HG02973 (cell line): ENCODE measurements at regions not wholly inside any gene's neighbourhood (a gene's known extent, or its start where the extent isn't known, plus 50 kb on each side); places are given as distances from the start of the nearest gene placed in this dataset.

Experiments used
- ATAC-seq: cut with Tn5 transposase; IDR thresholded peaks from one replicate; pipeline ENCODE4 v1.9.1; 2021; ENCODE audit warnings: moderate library complexity; ENCODE audit not compliant: unreplicated experiment

DNA sequence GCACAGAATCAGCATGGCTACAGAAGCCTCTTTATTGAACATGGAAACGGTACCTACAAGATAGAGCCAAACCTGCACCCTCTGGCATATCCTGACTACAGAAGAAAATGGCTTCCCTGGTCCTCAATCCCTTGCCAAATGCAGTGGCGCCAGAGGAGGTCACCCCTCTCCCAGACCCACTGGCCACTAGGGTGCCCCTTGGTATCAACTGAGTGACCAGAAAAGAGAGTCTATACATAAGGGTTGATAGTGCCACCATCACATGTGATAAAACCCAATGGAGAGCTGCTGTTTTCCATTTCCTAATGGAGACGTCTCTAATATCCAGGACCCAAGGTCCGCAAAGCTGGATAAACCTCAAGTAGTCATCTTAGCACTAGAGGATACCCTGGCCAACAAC is 52.7 kb upstream of the ALK start:
- no peak for ATAC-seq

DNA sequence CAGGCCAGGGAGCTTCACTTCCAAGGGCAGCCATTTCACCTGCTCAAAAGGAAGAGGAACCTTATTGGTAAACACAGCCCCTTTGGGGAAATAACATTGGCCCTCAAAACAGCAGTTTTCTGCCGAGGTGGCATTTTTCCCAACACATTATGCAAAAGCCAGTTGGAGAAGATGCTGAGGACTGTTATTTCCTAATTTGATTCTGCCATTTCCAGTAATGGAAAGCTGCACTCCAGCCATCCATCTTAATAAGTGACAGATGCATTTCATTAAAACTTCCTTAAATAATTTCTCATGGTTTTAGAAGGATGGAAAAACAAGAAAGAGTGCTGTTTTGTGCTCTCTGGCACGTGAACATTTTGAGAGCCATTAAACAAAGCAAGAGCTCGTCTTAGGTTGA is 55.9 kb upstream of the ALK start:
- no peak for ATAC-seq

DNA sequence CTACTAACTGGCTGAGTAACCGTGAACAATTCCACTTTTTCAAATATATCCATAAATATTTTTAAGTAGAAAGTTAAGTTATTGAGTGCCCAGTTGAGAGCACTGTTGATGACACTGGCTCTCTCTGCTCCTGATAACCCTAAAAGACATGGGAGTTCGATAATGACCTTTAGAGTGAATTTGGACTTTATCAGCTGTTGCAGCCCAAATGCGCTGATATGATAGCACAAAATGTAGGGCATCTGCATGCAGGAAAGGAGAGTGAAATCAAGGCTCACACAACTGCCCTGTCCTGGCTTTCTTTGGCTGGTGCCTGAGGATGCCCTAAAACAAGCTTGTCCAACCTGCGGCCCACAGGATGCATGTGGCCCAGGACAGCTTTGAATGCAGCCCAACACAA is 60.0 kb upstream of the ALK start:
- no peak for ATAC-seq

DNA sequence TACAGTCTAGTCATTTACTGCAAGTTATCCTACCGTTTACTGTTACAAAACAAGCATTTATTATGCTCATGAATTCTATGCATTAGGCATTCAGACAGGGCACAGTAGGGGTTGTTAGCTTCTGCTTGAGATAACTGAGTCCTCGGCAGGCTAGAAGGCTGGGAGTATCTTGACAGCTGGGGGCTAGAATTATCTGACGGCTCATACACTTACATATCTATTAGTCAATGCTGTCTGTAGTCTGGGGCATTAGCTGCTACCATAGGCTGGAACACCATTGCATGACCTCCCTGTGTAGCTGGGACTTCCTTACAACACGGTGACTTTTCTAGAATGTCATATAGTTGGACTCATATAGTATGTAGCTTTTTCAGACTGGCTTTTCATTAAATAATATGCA is 61.9 kb upstream of the ALK start:
- no peak for ATAC-seq

DNA sequence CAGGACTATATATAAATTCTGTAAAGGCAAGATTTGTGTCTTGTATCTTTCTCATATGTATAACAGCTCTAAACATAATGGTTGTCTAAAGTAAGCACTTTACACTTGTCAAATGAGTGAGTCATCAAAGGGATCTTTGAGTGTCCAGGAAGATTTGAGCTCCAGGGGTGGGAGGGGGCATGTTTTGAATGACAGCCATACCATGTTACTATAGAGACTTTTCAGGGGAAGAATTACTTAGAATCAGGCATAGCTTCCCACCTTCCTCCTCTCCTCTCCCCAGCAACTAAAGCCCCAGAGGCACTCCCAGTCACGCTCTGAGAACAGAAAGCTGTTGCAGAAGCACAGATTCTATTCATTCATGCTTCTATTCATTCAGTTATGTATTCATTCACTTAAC is 65.8 kb upstream of the ALK start:
- ATAC-seq: no peak

DNA sequence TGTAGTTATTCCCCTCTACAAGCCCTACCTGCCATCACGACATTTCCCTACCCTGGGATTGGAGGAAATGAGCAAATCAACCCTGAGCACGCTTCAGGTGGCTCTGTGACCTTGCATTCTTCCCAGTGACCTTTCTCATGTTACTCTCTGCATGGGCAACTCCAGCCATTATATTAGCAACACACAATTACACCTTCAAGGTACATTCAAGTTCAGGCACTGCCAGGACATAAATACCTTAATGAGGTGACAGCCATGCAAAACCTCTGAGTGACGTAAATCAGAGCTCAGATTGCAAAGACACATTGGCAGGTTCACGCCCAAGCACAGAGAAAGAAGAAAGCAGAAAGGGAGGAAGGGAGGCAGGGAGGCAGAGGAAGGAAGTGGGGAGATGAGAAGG is 68.7 kb upstream of the ALK start:
- ATAC-seq: no peak

DNA sequence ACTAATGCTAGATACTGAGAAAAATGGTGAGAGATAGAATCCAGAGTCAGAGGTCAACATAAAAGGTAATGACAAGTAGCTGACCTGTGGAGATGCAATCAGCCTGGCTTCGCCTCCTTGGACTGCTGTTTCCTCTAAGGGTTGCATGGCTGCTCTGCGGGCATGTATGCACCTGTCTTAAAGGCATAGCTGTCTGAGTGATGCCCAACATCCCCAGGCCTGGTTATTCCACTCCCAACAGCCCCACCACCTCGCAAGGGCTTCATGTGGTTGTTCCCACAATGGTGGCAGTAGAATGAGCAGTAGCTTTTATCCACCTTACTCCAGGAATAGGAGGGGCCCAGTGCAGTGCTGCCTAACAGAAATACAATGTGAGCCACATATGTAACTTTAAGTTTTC is 69.7 kb upstream of the ALK start:
- no peak for ATAC-seq

DNA sequence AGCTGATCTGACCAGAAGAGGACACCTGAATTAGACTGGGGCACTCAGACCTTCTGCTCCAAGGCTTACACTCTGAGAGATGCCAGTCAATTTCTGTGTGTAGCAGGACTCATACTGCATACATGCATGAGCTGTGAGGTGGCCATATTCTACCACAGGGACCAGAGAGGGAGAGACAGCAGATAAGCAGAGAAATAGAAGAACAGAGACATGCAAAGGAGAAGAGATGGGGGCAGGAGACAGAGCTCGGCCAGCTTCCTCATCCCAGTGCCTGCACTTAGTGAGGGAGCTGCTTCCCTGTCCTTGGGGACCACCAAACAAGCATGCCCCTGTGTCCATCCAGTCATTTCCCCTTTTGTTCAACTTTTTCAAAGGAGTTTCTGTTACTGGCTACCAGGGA is 73.9 kb upstream of the ALK start:
- ATAC-seq: no peak

DNA sequence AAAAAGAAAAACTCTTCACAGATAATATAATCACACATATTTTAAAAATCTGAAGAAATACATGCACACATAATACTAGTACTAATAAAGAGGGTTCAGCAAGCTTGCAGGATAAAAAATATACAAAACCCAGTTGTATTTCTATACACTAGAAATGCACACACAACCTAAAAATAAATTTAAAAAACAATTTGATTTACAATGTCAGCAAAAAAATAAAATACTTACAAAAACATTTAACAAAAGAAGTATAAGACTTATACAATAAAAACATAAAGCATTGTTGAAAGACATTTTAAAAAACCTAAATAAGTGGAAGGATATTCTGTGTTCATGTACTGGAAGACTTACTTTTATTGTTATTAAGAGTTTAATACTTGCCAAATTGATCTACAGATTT is 81.7 kb upstream of the ALK start:
- no peak for ATAC-seq

DNA sequence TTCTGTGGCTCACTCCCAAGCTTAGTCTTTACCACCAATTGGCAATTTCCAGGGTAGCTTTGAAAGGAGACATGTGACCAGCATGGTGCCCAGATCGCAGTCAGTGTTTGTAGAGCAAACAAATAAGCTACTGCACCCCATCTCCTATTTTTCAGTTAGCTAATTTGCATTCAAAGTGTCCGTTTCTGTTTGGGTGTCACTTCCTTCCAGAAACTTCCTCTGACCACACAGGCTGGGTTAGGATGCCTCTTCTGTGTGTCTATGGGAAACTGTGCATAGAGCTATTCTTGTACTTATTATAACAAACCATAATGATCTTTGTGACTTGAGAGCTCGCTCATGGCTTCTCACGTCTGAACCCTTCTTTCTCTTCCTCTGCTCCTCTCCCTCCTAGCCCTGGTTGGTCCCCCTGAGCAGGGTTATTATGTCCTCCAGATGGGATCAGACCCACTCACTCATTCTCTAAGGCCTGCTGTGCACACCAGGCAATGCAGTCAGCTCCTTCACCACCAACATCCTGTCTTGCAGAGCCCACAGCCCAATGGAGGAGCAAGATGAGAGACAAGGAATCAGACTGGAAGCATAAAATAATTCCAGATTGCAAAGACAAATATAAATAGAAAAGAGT is 101.2 kb upstream of the ALK start:
- ATAC-seq: no peak

DNA sequence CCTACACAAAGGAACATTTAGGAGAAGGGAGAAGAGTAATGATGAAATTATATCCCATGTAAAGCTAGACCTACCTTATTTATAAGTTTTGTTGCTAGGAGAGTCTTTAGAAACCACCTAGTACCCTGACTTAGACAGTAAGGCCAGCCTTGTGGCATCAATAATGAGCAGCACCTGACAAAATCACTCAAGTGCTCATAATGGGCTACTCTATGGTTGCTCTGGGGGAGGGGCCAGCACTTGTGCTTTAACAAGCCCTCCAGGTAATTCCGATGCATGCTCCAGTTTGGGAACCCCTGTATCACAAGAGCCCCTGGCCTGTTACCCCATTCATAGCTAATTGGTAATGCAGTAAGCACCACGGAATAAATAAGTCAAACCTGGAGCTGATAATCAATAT is 102.9 kb upstream of the ALK start:
- ATAC-seq: no peak

DNA sequence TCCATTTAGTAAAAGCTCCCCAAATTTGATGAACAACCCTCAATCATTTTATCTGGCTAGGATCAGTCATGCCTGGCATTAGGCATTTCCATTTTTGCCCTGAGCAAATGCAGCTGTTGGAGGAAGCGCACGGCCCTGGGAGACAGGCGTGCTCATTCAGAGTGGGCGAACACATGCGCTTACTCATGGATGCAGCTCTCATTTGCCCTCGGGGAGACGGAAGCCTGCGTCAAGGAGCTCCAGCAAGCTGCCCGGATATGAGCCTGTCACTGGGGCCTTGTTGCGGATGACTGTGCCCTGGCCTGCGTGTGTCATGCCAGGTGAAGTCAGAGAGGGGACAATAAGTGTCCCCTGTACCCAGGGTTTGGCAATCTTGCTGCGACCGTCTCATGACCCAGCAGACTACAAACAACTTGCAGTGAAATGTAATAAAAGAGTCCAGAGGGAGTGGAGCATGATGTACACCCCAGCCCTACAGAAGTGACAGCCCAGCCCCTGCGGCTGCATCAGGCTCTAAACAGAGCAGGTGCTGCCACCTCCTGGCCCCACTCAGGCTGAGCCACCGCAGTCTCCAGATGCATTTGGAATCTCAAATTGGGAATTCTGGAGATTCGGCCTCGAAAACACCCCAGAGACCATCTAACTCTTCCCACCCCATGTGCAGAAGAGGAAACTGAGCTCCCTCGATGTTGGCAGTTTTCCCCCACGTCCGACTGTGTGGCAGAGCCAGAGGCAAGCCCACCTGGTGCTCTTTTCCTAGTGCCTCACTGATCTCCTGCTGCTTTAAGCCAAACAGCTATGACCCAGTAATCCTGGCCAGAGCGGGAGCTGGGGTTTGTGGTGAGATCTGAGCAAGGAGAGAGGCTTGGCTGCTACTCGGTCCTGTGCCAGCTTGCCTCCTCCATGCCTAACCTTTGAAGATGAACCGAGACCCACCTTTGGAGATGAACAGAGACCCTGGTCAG is 105.0 kb upstream of the ALK start:
- no peak for ATAC-seq

DNA sequence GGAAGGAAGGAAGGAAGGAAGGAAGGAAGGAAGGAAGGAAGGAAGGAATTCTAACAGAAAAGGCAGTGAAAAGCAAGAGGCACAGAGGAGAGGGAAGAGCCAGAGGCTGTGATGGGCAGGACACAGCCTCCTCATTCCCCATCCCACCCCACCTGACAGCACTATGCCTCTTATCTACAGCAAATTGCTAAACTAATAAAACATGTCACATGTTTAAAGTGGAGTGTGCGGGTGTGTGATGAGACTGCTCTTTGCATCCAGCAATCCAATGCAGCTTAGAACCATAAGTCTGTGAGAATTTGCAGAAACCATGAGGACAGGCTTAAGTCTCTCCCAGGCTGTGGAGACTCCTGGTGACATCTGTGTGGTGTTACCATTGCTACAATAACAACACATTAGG is 108.4 kb upstream of the ALK start:
- no peak for ATAC-seq

DNA sequence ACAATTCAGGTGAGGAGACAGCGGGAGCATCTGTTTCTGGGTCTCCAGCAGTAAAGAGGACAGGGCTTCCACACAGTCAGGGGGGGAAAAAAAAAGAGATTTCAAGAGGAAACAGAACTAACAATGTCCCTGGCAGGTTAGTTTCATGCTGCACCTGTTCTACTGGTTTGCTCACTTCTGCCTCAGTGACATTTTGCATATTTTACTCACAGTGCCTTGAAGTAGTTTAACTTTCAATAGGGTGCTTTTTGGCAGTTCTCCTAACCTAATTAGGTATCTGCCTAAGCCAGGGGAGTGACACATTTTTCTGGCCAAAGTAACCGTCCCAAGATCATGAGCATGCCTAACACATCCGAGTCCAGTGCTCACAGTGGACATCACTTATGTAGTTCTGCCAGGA is 109.0 kb upstream of the ALK start:
- ATAC-seq: no peak

DNA sequence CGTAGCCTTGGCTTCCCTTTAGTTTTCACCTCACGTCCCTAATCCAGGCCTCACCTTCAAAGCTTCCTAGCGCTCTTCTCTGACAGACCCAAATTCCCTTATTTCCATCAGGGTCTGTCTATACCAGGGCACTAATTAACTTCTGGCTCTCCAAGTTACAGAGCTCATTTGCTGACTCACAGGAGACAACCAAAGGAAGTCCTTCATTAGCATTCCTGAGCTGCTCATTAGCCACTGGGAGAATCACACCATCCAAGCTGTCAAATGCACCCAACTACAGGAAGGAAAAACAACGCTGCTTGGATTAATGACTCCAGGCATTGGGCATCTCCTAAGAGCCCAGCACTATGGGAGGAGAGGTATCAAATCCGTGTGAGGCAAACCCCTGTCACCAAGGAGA is 109.8 kb upstream of the ALK start:
- ATAC-seq: no peak

DNA sequence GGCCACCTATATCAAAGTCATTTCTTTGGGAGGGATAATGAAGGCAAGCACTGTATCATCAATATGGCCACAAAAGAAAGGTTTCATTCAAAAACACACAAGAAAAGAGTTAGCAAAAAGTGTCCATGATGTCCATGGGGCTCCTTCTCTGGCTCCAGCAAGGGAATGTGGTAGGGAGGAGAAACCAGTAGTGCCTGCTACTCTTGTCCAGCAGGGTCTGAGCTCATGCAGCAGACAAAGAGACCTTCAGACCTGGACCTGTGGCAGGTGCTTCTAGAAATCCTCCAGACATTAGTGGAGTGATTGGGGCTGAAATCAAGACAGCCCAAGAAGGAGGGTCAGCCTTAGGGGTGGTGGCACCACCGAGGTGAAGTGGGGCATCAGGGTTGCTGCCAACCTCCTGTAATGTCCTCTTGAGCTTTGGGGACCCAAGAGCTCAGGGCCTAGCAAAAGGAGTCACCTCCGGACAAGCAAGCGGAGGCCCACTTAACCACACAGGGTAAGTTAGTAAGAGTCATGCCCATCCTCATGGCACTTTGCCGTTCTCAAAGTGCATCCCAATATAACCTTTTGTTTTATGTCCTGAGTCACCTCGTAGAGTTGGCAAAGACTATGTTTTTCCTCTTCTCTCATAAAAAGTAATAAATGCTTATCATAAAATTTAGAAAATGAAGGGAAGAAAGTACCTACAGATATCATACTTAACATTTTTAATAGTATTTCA is 112.6 kb upstream of the YPEL5 start:
- ATAC-seq: no peak

DNA sequence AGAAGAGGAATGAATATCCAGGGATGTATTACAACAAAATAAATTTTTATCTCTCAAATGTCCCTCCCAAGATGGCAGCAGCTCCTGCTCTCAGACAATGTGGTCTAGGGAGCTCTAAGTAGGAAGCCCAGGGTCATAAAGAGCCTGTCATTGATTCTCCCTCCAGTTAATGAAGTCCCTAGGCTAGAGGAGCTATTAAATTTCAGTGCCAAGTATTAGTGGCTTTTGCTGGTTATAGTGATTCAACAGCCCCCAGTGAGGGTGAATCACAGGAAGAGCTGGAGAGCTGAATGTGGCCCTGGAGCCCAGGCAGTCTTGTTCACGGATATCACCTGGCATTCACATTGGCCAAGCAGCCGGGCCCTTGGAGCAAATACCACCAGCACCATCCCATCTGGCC is 109.8 kb upstream of the YPEL5 start:
- ATAC-seq: no peak

DNA sequence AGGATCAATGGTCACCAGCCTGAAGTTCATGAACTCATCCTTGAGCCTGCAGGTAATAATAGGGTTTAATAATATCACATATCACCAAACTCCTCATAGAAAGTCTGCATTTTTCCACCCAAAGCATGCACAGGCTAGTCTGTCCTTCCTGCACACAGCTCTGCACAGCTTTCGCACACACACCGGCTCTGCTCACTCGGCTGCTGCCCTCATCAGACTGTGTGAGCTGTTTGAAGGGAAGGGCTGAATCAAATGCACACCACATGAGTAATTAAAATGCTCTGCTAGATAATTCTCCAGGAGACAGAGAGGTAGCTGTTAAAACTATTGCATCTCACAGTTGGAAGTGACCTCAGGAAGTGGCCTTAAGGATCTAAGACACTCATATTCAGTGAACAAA is 108.4 kb upstream of the YPEL5 start:
- no peak for ATAC-seq

DNA sequence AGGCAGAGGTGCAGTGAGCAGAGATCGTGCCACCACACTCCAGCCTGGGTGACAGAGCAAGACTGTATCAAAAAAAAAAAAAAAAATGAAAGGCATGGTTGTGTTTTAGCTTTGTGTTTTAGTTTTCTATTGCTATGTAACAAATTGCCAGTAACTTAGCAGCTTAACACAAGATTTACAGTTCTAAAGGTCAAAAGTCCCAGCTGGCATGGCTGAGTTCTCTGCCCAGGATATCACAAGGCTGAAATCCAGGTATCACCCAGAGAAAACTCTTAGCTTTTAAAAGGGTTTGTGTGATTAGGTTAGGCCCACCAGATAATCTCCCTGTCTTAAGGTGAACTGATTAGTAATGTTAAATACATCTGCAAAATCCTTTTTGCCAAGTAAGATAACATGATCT is 107.7 kb upstream of the YPEL5 start:
- no peak for ATAC-seq

DNA sequence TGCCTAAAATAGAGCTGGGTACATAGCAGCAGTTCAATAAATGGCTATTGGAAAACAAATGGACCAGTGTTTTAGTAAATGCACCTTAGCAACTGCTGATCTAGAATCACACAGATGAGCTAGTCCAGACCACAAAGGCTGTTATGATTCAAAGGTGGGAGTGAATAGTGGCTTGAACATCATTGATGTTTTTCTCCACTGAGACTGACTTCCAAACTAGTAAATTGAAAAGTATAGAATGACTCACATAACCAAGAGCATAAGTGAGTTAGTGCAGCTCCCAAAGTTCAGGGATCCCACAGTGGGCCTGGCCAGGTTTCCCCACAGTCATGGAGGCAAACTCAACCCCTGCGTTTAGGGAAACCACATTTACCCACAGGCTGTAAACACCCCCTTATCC is 106.7 kb upstream of the YPEL5 start:
- ATAC-seq: no peak

DNA sequence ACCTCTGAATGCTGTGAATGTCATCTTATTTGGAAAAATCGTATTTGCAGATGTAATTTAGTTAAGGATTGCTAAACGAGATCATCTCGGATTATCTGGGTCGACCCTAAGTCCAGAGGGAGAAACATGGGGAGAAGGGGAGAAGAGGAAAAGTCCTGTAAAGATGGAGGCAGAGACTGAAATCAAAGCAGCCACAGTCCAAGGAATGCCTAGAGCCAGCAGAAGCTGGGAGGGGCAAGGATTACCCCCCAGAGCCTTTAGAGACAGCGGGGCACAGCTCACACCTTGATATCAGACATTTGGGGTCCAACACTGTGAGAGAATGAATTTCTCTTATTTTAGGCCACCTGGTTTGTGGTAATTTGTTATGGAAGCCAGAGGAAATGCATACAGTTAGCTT is 104.9 kb upstream of the YPEL5 start:
- ATAC-seq: no peak

DNA sequence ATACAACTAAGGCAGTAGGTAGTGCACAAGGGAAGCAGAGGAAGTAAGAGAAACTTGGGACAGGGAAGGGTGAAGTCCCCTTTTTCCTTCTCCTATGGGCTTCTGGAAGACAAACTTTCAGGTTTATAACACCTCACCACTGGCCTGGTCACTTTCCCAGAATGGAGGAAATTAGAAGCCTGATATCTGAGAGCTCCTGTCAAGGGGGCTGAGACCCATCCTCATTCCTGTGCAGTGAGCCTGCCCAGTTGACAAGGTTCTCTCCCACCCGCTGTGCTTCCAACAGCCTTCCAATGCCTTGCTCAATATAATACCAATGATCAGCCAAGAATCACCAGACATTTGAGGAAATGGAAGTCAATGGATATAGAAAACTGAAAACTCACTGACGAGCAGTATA is 100.4 kb upstream of the YPEL5 start:
- no peak for ATAC-seq
